ENCODE measurements at regions not wholly inside any gene's neighbourhood (a gene's known extent, or its start where the extent isn't known, plus 50 kb on each side); places are given as distances from the start of the nearest gene placed in this dataset.

DNA sequence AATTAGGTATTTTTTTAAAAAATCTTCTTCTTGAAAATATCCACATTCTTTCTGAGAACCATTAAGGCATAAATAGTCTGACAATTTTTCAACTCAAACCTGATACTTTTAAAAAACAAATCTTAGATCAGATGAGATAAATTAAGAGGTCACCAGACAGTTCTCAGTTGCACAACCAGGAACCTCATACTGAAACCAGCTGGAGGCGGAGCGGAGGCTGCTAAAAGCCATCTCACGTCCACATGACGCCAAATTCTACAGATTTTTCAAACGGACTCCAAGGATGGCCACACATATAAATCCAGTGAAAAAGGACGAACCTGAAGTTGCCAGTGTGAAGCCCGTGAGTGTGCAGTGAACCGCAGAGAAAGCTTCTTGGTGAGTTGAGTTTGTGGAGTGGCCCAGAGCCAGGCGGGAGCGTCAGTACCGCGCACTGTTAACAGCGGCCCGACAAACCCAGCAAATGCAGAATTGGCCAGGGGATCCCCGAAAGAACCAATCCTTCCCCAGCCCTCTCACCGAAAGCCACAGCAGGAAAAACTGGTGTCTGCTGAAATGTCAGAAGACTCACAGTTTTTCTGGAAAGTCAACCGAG, 53.1 kb upstream of the BBS5 start:
- no peak for DNase-seq (ENCODE audit: low read depth)

GRCh38 chr2:169422120-169422519, 57.2 kb upstream of the BBS5 start:
- no peak for DNase-seq (ENCODE audit: low read depth)

DNA sequence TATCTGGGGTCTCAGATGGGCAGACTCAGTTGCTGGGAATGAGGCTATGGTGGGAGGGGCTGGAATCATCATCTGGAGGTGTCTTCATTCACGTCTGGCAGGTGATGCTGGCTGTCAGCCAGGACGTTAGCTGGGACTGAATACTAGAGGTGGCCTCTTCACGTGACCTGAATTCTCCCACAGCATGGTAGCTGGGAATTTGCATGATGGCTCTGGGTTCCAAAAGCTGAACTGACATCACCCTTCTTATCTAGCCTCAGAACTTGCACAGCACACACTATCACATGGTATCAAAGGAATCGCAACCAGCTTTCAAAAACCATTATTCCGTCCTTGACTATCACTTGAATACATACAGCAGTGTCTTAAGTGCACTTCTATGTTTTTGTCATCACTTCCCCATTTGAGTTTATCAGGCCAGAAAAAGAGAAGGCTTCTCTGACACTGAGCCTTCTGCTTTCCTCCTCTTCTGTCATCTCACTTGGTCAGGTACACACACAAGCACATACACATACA, 53.0 kb upstream of the LRP2 start:
- DNase-seq (ENCODE audit: low read depth), result peak; percentile 93

Measured in CMK (cell line).